Lower leg skin (tissue), 3 donors: ENCODE measurements at regions not wholly inside any gene's neighbourhood (a gene's known extent, or its start where the extent isn't known, plus 50 kb on each side); places are given as distances from the start of the nearest gene placed in this dataset.

ENCODE experiments used
- POLR2A ChIP-seq, 2 donors: fragments of 450-650 bp; IDR thresholded peaks; one replicate each; pipeline ENCODE4 v1.6.1; 2016 to 2017; ENCODE audit warnings: antibody characterized with exemption in 2 of 2, mild to moderate bottlenecking in 1 of 2, moderate library complexity in 1 of 2
- TF ChIP-seq, protein P1 (sequence below), 3 donors: fragments of 450-650 bp; IDR thresholded peaks; one replicate each; pipeline ENCODE4 v1.5.1; 2016; ENCODE audit warnings: antibody characterized with exemption in 3 of 3, mild to moderate bottlenecking in 3 of 3, moderate library complexity in 2 of 3

DNA sequence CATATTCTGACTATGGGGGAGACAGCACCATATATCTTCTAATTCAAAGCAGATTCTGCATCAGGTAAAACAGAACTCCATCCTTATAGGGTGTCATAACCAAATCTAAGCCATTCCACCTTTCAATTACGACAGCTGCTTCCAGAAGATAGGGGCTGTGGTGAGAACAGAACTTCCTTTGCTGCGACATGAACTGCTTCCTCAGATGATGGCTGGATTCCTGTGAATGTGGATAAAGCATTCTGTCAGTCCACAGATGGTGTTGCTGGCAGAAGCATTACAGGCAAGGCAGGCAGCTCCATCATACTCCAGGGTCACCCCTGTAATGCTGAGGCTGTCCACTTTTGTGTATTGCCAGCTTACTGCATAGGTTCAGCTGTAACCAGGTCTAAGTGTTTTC is 122.0 kb downstream of the GPCPD1 start:
- TF ChIP-seq, protein P1, sequence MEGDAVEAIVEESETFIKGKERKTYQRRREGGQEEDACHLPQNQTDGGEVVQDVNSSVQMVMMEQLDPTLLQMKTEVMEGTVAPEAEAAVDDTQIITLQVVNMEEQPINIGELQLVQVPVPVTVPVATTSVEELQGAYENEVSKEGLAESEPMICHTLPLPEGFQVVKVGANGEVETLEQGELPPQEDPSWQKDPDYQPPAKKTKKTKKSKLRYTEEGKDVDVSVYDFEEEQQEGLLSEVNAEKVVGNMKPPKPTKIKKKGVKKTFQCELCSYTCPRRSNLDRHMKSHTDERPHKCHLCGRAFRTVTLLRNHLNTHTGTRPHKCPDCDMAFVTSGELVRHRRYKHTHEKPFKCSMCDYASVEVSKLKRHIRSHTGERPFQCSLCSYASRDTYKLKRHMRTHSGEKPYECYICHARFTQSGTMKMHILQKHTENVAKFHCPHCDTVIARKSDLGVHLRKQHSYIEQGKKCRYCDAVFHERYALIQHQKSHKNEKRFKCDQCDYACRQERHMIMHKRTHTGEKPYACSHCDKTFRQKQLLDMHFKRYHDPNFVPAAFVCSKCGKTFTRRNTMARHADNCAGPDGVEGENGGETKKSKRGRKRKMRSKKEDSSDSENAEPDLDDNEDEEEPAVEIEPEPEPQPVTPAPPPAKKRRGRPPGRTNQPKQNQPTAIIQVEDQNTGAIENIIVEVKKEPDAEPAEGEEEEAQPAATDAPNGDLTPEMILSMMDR (IDR thresholded peaks at IDR 0.05): no peak
- no peak for TF ChIP-seq POLR2A (IDR thresholded peaks at IDR 0.05)
